SK-MEL-5 (cell line): ENCODE measurements at regions not wholly inside any gene's neighbourhood (a gene's known extent, or its start where the extent isn't known, plus 50 kb on each side); places are given as distances from the start of the nearest gene placed in this dataset.

Experiments used
- DNase-seq: peaks from one replicate; pipeline ENCODE4 v3.0.0-alpha.2; 2016; ENCODE audit warnings: low read depth, low spot score
- in situ Hi-C: cut with HindIII; loops from 2 replicates; pipeline ENCODE4 v1.10.0; 2016; ENCODE audit warnings: low sequenced_read_pairs, high pct_unique_total_duplicates, low pct_unique_long_range_greater_than_20kb

DNA sequence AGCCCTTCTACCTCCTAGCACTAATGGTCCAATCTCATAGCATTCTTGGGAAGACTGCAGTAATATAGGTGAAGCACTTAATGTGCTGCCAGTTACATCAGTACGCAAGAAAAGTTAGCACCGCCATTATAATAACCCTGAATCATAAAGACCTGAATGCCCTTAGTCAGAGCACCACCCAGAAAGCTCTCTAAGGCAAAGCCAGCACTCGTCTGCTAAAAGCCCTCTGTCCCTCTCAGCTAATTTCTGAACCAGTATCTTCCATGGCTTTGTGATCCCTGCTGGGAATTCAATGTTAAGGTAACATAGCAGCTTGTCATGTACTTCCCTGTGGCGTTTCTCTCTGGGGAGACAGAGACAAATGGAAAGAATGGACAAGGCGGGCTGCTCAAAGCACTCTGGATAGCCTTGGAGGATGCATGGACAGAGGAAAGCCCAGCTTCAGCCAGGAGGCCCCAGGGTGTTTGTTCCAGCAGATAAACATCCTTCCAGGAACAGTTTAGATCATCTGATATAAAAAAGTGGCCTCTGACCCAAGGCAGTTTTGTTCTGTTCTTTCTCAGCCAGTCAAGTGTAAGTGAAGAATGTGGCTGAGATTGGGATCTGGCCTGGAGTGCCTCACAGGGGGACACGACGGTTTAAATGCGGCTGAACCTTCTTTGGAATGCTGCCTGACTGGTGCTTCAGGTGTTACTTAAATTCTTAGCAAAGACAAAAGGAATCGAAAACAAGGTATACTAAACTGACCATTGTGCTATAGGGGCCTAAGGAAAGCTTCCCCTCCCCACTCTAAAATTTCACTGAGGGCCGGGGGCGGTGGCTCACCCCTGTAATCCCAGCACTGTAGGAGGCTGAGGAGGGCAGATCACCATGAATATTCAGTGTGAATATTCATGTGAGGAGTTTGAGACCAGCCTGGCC is 58.1 kb upstream of the VTCN1 start:
- no peak for DNase-seq
- in situ Hi-C loops, result no loop called here

DNA sequence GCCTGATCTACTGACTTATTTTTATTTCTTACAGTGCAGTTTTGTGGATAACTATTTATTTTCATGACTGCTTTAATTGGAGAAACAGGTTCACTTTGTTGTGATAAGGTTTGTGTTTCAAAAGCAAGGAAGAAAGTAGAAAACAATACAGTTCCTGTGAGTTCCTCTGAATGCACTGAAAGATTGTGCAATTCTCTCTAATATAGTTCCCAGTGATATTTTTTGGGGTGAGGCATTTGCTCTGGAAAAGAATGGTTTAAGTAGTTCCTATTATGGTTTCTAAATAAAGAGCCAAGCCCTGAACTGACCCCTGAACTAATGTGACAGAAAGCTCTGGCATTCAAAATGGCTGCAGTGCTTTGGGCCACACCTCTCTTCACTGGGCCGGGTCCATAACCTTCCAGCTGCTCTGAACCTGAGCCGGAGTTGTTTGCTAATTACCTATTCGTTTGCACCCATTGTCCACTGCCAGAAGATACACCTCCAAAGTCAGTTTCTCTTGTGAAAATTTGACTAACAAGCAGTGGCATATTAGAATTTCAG is 56.6 kb upstream of the VTCN1 start:
- in situ Hi-C loops, result no loop called here

DNA sequence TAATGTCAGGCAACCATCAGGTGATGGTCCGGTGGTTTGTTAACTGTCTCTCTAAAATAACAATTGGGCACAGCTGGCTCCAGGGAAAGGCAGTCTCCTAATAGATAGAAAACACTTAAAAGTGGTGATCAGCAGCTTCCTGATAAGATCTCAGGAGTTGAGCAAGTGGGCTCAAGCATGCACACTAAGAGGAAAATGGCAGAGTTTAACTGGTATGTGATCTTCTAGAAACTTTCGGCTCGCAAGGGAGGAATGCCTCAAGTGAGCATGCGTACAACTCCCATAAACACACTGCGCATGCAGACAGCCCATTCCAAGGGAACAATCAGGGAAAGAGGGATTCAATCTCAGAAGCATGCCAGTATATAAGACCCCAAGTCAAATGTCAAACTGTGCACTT is 52.2 kb upstream of the VTCN1 start:
- no peak for DNase-seq
- in situ Hi-C loops, result no loop called here

More for the DNA sequence above, 56.6 kb upstream of the VTCN1 start:
- no peak for DNase-seq

DNA sequence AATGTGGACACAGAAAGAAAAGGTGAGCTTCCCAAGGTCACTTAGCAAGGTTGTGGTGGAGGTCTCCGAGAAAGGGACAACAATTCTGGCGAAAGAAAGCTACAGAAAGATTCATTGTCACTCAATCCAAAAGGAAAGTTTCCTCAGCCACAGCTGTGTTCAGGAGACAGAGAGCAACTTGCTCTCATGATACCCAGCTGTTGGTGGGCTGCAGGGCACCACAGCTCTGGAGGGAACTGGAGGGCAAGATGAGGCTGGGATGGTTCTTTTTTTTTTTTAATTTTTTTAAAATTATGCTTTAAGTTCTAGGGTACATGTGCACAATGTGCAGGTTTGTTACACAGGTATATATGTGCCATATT is 50.7 kb upstream of the VTCN1 start:
- in situ Hi-C loops, result no loop called here
- DNase-seq, result no peak

DNA sequence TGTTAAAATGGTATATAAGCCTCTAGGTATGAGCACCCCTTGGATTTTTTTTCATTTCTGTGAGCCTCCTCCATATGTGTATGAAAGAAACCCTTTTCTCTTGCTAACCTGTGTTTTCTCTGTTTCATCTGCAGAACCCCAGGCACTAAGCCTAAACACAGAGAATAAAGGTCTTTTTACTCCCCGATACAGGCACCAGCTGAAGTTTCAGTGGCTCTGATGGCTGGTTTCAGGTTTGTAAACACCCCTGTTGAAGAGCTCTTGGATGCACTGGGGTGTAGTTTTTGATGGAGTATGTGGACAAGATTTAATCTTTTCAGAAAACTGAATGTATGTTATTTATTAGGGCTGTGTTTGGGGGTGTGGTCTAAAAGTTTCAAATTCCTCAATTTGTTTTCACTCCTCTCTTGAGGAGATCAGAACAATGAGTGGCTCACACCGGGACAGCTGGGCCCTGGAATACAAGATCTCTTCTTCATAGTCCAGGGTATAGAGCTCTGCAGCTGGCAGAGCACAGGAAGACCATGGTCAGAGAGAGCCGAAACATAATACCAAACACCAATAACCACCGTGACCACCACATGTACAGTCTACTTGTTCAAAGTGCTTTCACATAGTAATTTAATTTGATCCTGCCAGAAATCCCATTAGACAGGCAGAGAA is 50.2 kb upstream of the VTCN1 start:
- in situ Hi-C loops, result no loop called here
- peak; percentile 62 for DNase-seq
